GM18867 (cell line): ENCODE measurements at regions not wholly inside any gene's neighbourhood (a gene's known extent, or its start where the extent isn't known, plus 50 kb on each side); places are given as distances from the start of the nearest gene placed in this dataset.

Experiments
- ATAC-seq: cut with Tn5 transposase; IDR thresholded peaks from one replicate; pipeline ENCODE4 v1.9.1; 2021; ENCODE audit warnings: mild to moderate bottlenecking, moderate library complexity; ENCODE audit not compliant: unreplicated experiment

GRCh38 chr11:119832202-119832935, 103.4 kb upstream of the NECTIN1 start:
- no peak for ATAC-seq

DNA sequence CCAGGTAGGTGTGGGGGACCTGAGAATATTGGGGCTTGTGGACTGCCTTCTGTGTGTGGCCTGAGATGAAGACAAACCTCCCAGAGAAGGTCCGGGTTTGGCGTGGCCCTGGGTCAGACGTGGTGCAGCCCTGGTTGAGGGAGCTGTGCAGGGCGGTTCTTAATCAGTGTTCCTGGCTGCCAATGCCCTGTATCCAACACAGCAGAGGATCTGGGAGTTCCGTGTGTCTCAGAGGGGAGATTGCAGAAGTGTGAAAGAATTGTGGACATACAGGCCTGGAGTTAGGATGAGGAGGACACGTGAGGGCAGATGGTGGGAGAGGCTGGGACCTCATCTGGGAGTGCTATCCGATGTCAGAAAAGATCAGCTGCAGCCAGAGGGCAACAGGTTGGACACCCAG, 102.0 kb upstream of the NECTIN1 start:
- ATAC-seq, result no peak

GRCh38 chr11:119830400-119830799, 101.4 kb upstream of the NECTIN1 start:
- no peak for ATAC-seq

GRCh38 chr11:119829402-119829801, 100.4 kb upstream of the NECTIN1 start:
- no peak for ATAC-seq

DNA sequence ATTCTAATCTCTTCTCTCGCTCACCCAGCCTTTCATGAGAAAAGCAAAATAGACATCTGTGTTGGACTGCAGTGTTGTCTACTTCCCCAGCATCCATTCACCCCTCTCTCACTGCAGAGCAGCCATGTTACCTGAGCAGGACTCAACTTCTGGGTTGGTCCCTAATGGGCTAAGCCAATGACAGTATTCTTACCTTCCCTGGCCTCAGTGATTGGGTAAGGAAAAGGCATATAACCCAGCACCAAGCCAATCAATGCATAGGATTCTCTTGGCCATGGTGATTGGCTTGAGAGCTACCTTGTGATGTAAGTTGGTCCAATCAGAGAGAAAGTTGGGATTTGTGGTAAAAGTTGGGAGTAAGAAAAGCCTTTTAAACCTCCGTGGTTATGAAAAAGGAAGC, 99.8 kb upstream of the NECTIN1 start:
- ATAC-seq, result no peak

- ATAC-seq, result no peak
Measured at GRCh38 chr11:119828006-119828405, 99.0 kb upstream of the NECTIN1 start.

- ATAC-seq, result no peak
Measured at GRCh38 chr11:119827113-119827512, 98.1 kb upstream of the NECTIN1 start.

DNA sequence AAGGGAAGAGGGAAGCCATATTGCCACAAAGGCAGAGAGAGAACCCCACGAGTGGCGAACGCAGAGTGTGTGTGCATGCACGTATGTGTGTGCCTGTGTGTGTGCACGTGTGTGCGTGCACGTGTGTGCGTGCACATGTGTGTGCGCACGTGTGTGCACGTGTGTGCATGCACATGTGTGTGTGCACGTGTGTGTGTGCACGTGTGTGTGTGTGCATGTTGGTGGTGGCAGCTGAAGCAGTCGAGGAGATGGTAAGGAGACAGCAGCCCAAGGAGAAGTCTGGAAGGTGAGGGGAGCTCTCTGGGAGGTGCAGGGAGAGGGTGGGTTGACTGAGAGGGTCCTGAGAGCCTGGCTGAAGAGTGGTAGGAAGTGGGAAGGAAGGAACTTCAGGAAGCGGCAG, 94.1 kb upstream of the NECTIN1 start:
- no peak for ATAC-seq

DNA sequence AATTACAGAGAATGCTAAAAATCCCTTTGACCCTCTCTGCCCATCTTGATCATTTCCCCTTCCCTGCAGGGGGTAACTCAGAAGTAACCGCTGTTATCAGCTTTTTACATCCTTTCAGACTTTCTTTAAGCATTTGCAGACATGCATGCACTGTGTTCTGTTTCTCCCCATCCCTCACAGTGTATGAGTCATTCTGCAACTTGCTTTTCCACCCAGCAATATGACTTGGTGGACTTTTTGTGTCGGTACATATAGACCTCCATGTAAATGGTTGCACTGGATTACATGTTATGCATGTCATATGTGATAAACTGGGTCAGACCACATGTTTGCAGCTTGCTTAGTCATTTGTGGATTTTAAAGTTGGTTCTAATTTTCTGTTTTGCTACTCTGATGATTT, 87.7 kb upstream of the NECTIN1 start:
- ATAC-seq, result no peak

DNA sequence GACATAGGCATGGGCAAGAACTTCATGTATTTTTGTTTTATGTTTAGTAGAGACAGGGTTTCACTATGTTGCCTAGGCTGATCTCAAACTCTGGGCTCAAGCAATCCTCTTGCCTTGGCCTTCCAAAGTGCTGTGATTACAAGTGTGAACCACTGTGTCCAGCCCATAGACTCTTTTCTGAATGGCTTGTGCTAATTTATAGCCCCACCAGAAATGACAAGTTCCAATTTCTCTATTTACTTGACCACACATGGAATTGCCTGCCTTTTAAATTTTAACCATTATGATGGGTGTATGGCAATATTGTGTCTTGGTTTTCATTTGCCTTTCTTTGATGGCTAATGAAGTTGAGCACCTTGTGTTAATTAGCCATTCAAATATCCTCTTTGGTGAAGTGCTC, 85.8 kb upstream of the NECTIN1 start:
- no peak for ATAC-seq

- no peak for ATAC-seq
Measured at GRCh38 chr11:119810478-119811232, 81.7 kb upstream of the NECTIN1 start.

DNA sequence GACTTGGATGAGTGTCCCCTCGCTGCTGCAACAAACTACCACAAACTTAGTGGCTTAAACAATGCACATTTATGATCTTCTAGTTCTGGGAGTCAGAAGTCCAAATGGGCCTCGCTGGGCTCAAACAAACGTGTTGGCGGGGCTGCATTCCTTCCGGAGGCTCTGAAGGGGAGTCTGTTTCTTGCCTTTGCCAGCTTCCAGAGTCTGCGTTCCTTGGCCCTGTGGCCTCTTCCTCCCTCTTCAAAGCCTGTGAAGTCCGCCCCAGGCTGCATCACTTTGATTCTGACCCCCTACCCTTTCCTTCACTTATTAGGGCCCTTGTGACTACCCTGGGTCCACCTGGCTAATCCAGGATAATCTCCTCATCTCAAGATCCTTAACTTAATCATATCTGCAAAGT, 80.3 kb upstream of the NECTIN1 start:
- ATAC-seq, result no peak

DNA sequence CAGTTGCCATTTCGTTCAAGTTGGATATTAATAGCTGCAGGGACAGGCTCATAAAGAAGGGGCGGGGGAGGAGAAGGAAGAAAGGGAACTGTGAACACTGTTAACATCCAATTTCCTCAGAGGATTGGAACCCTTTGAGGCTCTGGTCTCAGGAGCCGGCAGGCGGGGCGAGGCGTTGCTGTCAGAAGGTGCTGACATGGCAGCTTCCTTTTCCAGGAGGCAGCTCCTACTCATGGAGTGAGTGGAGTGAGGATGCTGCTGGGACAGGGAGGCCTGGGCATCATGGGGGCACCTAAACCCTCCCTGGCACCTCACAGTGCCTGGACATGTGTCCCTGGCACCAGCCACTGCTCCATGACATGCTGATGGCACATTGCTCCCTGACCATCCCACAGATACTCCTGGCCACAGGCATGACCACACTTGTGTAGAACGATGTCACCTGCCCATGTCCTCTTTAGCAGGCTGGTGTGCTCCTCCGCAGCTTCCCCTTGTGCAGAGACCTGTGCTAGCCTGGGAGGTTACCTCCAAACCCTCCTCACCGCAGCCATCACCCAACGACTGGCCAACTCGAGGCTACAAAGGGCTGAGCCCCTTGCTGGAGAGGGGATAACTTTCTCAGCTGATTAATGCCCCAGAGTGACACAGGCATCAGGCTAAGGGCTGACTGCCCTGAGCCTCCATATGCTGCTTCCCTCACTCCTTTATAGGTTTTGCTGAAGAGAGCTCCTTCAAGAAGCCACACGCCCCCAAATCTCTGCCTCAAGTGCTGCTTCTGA, 79.6 kb upstream of the NECTIN1 start:
- no peak for ATAC-seq

GRCh38 chr11:119807841-119808240, 78.8 kb upstream of the NECTIN1 start:
- no peak for ATAC-seq

GRCh38 chr11:119807402-119807801, 78.4 kb upstream of the NECTIN1 start:
- no peak for ATAC-seq

GRCh38 chr11:119806064-119806915, 77.3 kb upstream of the NECTIN1 start:
- no peak for ATAC-seq

- ATAC-seq, result no peak
Measured at GRCh38 chr11:119805663-119806062, 76.7 kb upstream of the NECTIN1 start.

- no peak for ATAC-seq
Measured at GRCh38 chr11:119804698-119805097, 75.7 kb upstream of the NECTIN1 start.

DNA sequence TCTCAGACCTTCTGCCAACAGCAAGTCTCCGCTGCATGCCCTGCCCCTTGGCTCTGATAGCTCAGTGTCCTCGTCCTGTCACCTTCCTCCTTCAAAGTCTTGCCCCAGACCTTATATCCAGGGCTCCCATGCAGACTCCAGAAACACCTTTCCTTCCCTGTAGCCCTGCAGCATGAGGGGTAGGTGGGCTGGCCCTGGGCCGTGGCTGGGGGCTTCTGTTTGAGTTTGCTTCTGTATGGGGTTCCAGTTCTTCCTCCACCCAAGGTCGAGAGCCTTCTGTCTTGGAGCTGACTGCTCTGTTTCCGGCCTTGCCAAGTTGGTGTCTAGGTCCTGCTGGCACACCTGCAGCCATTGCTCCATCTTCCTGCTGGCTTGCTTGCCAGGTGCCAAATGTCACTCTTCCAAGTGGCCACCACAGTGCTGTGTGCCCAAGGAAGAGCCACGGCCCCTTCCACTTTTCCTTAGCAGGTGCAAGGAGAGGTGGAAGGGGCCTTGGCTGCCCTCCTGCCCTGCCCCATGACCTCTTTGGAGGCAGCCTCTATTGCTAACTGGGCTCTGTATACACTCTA, 74.8 kb upstream of the NECTIN1 start:
- ATAC-seq, result no peak

GRCh38 chr11:119803139-119803538, 74.1 kb upstream of the NECTIN1 start:
- ATAC-seq, result no peak
